Vagina (tissue), 2 donors: ENCODE measurements at regions not wholly inside any gene's neighbourhood (a gene's known extent, or its start where the extent isn't known, plus 50 kb on each side); places are given as distances from the start of the nearest gene placed in this dataset.

ENCODE experiments used
- DNase-seq, 2 donors: peaks; one replicate each; pipeline ENCODE4 v3.0.0-alpha.2; 2017; ENCODE audit errors: extremely low spot score in 2 of 2
- H3K27ac ChIP-seq: fragments of 200-600 bp; sonication (generic); one replicate; pipeline ENCODE4 v1.5.1; 2019
- H3K27me3 ChIP-seq: fragments of 200-600 bp; sonication (generic); one replicate; pipeline ENCODE4 v1.5.1; 2019
- H3K36me3 ChIP-seq, 2 donors: fragments of 200-600 bp; sonication (generic); one replicate each; pipeline ENCODE4 v1.5.1; 2017 to 2019
- H3K4me1 ChIP-seq: fragments of 200-600 bp; sonication (generic); one replicate; pipeline ENCODE4 v1.5.1; 2019
- H3K4me3 ChIP-seq, 2 donors: fragments of 200-600 bp; sonication (generic); 1 replicate in 1 of 2; 2 replicates in 1 of 2; pipeline ENCODE4 v1.5.1; 2016 to 2019
- H3K9me3 ChIP-seq: fragments of 200-600 bp; sonication (generic); one replicate; pipeline ENCODE4 v1.5.1; 2019
- POLR2A ChIP-seq, 2 donors: fragments of 450-650 bp; IDR thresholded peaks; one replicate each; pipeline ENCODE4 v1.6.1; 2017; ENCODE audit warnings: antibody characterized with exemption in 2 of 2, mild to moderate bottlenecking in 2 of 2, moderate library complexity in 2 of 2
- POLR2AphosphoS5 ChIP-seq, 2 donors: sonication (generic); formaldehyde crosslinking; IDR thresholded peaks; one replicate each; pipeline ENCODE4 v1.9.0; 2017; ENCODE audit warnings: antibody characterized with exemption in 2 of 2, mild to moderate bottlenecking in 2 of 2, low read depth in 1 of 2; ENCODE audit not compliant: insufficient read depth in 1 of 2
- intact Hi-C: fragments of 100-400 bp; cut with DNase I; formaldehyde crosslinking; loops from one replicate; pipeline ENCODE4 v1.15.1; 2023
- TF ChIP-seq, protein P1 (sequence below), 3 experiments: fragments of 450-650 bp in 2 of 3; fragments of 200-600 bp in 1 of 3; sonication (generic) in 1 of 3; IDR thresholded peaks; one replicate each; pipeline ENCODE4 v1.5.1; 2017 to 2019; ENCODE audit warnings: antibody characterized with exemption in 3 of 3, mild to moderate bottlenecking in 2 of 3, moderate library complexity in 2 of 3

DNA sequence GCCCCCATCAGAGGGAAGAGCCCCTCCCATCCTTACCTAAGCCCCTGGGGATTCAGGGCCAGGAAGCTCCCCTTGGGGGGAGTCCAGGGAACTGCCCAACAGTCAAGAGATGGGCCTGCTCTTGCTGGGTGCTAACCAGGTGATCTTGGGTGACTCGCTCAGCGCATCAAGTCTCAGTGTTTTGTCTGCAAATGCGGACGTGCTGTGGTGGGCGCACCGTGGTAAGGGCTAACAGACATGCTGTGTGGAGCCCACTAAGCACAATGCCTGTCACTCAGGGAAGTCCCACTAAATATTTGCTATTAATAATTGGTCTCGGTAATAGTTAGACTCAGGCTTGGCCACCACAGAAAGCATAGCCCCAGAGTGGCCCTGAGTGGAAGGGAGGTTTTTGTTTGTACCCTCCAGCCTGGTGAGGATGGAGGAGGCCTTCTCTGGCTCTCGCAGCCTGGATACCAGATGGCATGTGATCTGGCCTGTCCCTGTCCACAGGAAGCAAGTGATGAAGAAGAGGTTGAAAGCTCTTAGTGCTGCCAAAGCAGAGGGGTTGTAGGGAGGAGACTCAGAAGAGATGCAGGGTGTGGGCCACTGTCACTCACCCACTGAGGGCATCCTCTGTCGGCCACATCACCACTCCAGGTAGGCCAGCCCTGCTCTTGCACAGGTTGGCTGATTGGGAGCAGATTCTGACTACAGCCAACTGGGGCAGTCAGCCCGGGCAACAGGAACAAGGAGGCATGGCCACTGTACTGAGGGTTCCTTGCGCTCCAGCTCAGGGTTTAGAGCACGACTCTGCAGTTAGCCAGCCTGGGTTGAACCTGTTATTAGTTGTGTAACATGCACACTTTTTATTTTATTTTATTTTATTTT, 69.8 kb upstream of the KSR1 start:
- no peaks in the 10 kb centered on the region for H3K36me3 ChIP-seq
- H3K9me3 ChIP-seq: no peaks in the 10 kb centered on the region
- intact Hi-C loops: no loop called here
- TF ChIP-seq POLR2A (IDR thresholded peaks at IDR 0.05) (no peak), POLR2AphosphoS5 (IDR thresholded peaks at IDR 0.05; ENCODE audit: insufficient read depth in 1 of 2, low read depth in 1 of 2) (no peak)
- TF ChIP-seq, protein P1, sequence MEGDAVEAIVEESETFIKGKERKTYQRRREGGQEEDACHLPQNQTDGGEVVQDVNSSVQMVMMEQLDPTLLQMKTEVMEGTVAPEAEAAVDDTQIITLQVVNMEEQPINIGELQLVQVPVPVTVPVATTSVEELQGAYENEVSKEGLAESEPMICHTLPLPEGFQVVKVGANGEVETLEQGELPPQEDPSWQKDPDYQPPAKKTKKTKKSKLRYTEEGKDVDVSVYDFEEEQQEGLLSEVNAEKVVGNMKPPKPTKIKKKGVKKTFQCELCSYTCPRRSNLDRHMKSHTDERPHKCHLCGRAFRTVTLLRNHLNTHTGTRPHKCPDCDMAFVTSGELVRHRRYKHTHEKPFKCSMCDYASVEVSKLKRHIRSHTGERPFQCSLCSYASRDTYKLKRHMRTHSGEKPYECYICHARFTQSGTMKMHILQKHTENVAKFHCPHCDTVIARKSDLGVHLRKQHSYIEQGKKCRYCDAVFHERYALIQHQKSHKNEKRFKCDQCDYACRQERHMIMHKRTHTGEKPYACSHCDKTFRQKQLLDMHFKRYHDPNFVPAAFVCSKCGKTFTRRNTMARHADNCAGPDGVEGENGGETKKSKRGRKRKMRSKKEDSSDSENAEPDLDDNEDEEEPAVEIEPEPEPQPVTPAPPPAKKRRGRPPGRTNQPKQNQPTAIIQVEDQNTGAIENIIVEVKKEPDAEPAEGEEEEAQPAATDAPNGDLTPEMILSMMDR (IDR thresholded peaks at IDR 0.05): no peak
- no peak overlapping the region for H3K27ac ChIP-seq
- no peak overlapping the region for H3K4me3 ChIP-seq
- H3K4me1 ChIP-seq: no peaks in the 10 kb centered on the region
- no peaks in the 10 kb centered on the region for H3K27me3 ChIP-seq
- DNase-seq: peak in 1 of 2 donors; percentile 79

DNA sequence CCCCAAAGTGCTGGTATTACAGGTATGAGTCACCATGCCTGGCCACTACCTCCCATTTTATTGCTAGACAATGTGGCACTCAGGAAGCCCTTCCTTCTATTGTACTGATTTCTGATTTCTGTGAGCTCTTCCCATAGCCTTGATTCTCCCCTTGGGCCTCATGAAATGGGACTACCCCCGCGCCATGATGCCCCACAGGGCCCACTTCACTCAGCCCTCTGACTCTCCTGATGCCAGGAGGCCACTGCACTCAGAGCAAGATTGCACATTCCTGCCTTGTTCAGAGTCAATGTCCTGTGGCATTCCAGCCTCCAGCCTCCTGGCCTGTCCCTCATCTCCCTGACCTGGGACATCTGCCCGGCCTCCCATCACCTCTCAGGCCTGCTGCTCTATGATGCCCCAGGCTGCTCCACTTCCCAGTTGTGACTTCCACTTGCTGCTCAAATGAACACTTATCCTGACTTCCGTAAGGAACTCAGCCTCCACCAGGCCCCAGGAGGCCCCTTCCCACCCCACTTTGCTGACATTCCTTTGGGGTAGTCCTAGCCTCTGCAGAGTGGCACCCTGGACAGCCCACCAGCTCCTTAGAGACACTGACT, 66.6 kb upstream of the KSR1 start:
- intact Hi-C loops: no loop called here
- TF ChIP-seq POLR2A (IDR thresholded peaks at IDR 0.05) (no peak), POLR2AphosphoS5 (IDR thresholded peaks at IDR 0.05; ENCODE audit: insufficient read depth in 1 of 2, low read depth in 1 of 2) (no peak)
- TF ChIP-seq, protein P1 (IDR thresholded peaks at IDR 0.05): no peak
- no peak overlapping the region for H3K27ac ChIP-seq
- no peak for DNase-seq
- H3K9me3 ChIP-seq: no peaks in the 10 kb centered on the region
- no peak overlapping the region for H3K4me3 ChIP-seq
- no peaks in the 10 kb centered on the region for H3K36me3 ChIP-seq
- H3K4me1 ChIP-seq: no peaks in the 10 kb centered on the region
- no peaks in the 10 kb centered on the region for H3K27me3 ChIP-seq

DNA sequence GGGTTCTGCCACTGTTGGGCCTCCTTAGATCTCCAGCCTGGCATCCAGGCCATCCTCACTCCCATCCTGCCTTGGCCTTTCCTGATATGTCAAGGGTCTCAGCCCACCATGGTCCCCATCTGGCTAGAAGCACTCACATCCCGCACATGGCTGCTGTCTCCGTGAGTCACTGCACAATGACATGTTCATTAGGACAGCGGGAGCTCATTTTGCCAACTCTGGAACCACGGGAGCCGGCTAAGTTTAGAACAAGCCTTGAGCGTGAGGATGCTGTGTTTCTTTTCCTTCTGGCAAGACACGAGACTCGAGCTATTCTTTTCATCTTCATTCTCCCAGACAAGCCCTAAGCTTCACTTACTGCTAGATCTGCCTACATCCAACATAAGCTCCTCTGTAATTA, 65.7 kb upstream of the KSR1 start:
- TF ChIP-seq, protein P1 (IDR thresholded peaks at IDR 0.05): no peak
- TF ChIP-seq POLR2AphosphoS5 (IDR thresholded peaks at IDR 0.05; ENCODE audit: insufficient read depth in 1 of 2, low read depth in 1 of 2) (no peak), POLR2A (IDR thresholded peaks at IDR 0.05) (no peak)
- intact Hi-C loops: no loop called here
- Histone ChIP-seq H3K4me1 (no peaks in the 10 kb centered on the region), H3K9me3 (no peaks in the 10 kb centered on the region), H3K4me3 (no peak overlapping the region), H3K36me3 (no peaks in the 10 kb centered on the region), H3K27me3 (no peaks in the 10 kb centered on the region), H3K27ac (no peak overlapping the region)
- DNase-seq: no peak

DNA sequence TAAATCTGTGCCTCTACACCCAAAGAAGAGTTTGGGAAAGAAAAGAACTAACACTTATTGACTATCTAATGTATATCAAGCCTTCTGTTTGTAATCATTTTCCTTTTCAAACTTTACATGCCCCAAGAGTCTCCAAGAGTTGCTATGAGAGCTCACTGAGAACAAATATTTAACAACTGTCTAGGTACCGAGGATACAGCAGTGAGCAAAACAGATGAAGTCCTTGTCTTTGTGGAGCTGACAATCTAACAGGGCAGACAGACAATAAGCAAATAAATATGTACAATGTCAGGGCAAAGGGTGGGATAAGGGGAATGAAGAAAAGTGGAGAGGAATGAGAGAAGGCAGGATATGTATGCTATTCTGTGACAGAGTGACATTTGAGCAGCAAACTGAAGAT, 64.8 kb upstream of the KSR1 start:
- intact Hi-C loops: no loop called here
- H3K27ac ChIP-seq: no peak overlapping the region
- DNase-seq: no peak

More for the DNA sequence above, 64.8 kb upstream of the KSR1 start:
- TF ChIP-seq, protein P1 (IDR thresholded peaks at IDR 0.05): no peak
- no peak for TF ChIP-seq POLR2AphosphoS5 (IDR thresholded peaks at IDR 0.05; ENCODE audit: insufficient read depth in 1 of 2, low read depth in 1 of 2)
- no peak for TF ChIP-seq POLR2A (IDR thresholded peaks at IDR 0.05)
- no peaks in the 10 kb centered on the region for H3K9me3 ChIP-seq
- no peaks in the 10 kb centered on the region for H3K4me1 ChIP-seq
- H3K27me3 ChIP-seq: no peaks in the 10 kb centered on the region
- no peaks in the 10 kb centered on the region for H3K36me3 ChIP-seq
- no peak overlapping the region for H3K4me3 ChIP-seq
